GM12878 (cell line): ENCODE measurements at regions not wholly inside any gene's neighbourhood (a gene's known extent, or its start where the extent isn't known, plus 50 kb on each side); places are given as distances from the start of the nearest gene placed in this dataset.

ENCODE experiments used
- ATAC-seq: fragments of 200-7000 bp; cut with Tn5 transposase; 3 replicates; pipeline ENCODE4 v1.9.1; 2020; ENCODE audit warnings: mild to moderate bottlenecking, moderate library complexity
- BruUV-seq: library from RNA; stranded (reverse); fragments of 400-500 nt; replicated peaks from 2 replicates; lab custom pipeline; 2021; lab: Mats Ljungman, UMichigan
- CTCF ChIA-PET: fragments of 300-600 bp; sonication (Branson Sonifier 250); formaldehyde crosslinking; extraction: SDS; loops from one replicate; lab custom pipeline; 2021; ENCODE audit warnings: inconsistent platforms; lab: Yijun Ruan, JAX
- POLR2A ChIA-PET: fragments of 350-600 bp; formaldehyde crosslinking; extraction: SDS; loops from one replicate; lab custom pipeline; 2021; ENCODE audit warnings: inconsistent platforms; lab: Charles Lee
- RAD21 ChIA-PET: fragments of 300-600 bp; sonication (Branson Sonifier 250); formaldehyde crosslinking; loops from one replicate; lab custom pipeline; 2023; ENCODE audit warnings: antibody characterized with exemption; ENCODE audit not compliant: unreplicated experiment; lab: Charles Lee
- SMC1A ChIA-PET: fragments of 300-600 bp; sonication (Branson Sonifier 250); formaldehyde crosslinking; loops from one replicate; lab custom pipeline; 2023; ENCODE audit not compliant: unreplicated experiment, uncharacterized antibody; lab: Charles Lee
- DNase-seq: peaks from one replicate; pipeline ENCODE4 v3.0.0-alpha.2; 2011; ENCODE audit warnings: low read depth, low spot score
- FAIRE-seq: peaks from 3 replicates; lab custom pipeline; 2011; peaks lifted over from hg19 to GRCh38; lab: Jason Lieb, UNC
- H2AFZ ChIP-seq: 2 replicates; pipeline ENCODE4 v1.6.0; 2011; ENCODE audit warnings: low read depth, low read length, control low read depth; ENCODE audit not compliant: control insufficient read depth
- H3K27ac ChIP-seq: 2 replicates; pipeline ENCODE4 v1.5.1; 2011; ENCODE audit warnings: control low read depth; ENCODE audit not compliant: control insufficient read depth, insufficient read depth
- H3K27me3 ChIP-seq, 2 experiments: replicated peaks in 1 of 2; 2 replicates each; pipeline versions ENCODE4 v1.6.0 to v1.6.1; 2011; ENCODE audit warnings: low read length in 1 of 2; ENCODE audit not compliant: control insufficient read depth in 2 of 2, insufficient read depth in 2 of 2
- H3K36me3 ChIP-seq, 2 experiments: 2 replicates each; pipeline ENCODE4 v1.5.1; 2011; ENCODE audit warnings: low read length in 1 of 2; ENCODE audit not compliant: control insufficient read depth in 2 of 2, insufficient read depth in 2 of 2
- H3K4me1 ChIP-seq: 2 replicates; pipeline ENCODE4 v1.6.1; 2011; ENCODE audit warnings: mild to moderate bottlenecking, low read length, moderate library complexity, mixed read lengths; ENCODE audit not compliant: control insufficient read depth, insufficient read depth
- H3K4me2 ChIP-seq: 2 replicates; pipeline ENCODE4 v1.6.0; 2011; ENCODE audit warnings: control low read depth; ENCODE audit not compliant: control insufficient read depth, insufficient read depth
- H3K4me3 ChIP-seq: fragments of 200-600 bp; sonication (generic); 2 replicates; pipeline ENCODE4 v1.5.1; 2016
- H3K79me2 ChIP-seq: 2 replicates; pipeline ENCODE4 v1.6.0; 2011; ENCODE audit warnings: low read length; ENCODE audit not compliant: control insufficient read depth, insufficient read depth
- H3K9ac ChIP-seq: 2 replicates; pipeline ENCODE4 v1.8.0; 2011; ENCODE audit warnings: low read length, control low read depth, mixed read lengths; ENCODE audit not compliant: control insufficient read depth, insufficient read depth
- H3K9me3 ChIP-seq: replicated peaks from 3 replicates; pipeline ENCODE4 v1.5.1; 2011; ENCODE audit warnings: mild to moderate bottlenecking, low read length; ENCODE audit not compliant: control insufficient read depth, insufficient read depth
- H4K20me1 ChIP-seq: 2 replicates; pipeline ENCODE4 v1.6.0; 2011; ENCODE audit not compliant: control insufficient read depth, insufficient read depth
- CBFB ChIP-seq: IDR thresholded peaks from 2 replicates; pipeline ENCODE4 v1.6.1; 2016; ENCODE audit warnings: antibody characterized with exemption, low read depth
- CEBPZ ChIP-seq: fragments of 150-350 bp; IDR thresholded peaks from 2 replicates; pipeline ENCODE4 v1.6.1; 2016; ENCODE audit warnings: low read depth, low read length
- FOXK2 ChIP-seq: fragments of 450-650 bp; IDR thresholded peaks from 2 replicates; pipeline ENCODE4 v1.6.1; 2017; ENCODE audit warnings: mild to moderate bottlenecking, moderate library complexity
- LARP7 ChIP-seq: fragments of 450-650 bp; IDR thresholded peaks from 2 replicates; pipeline ENCODE4 v1.6.1; 2017; ENCODE audit warnings: mild to moderate bottlenecking
- NFYB ChIP-seq: IDR thresholded peaks from 2 replicates; pipeline ENCODE4 v1.6.1; 2011; ENCODE audit warnings: low read depth, mild to moderate bottlenecking, low read length, improper control_type of control experiment, moderate library complexity; ENCODE audit not compliant: insufficient read depth
- RBBP5 ChIP-seq: fragments of 200-600 bp; sonication (generic); conservative IDR thresholded peaks from 2 replicates; pipeline ENCODE4 v1.6.1; 2016
- REST ChIP-seq: IDR thresholded peaks from 2 replicates; pipeline ENCODE4 v1.6.1; 2012; ENCODE audit warnings: mild to moderate bottlenecking, low read depth, low read length
- RUNX3 ChIP-seq: IDR thresholded peaks from 2 replicates; pipeline ENCODE4 v1.6.1; 2012; ENCODE audit warnings: low read length, inconsistent platforms
- SKIL ChIP-seq: fragments of 450-650 bp; IDR thresholded peaks from 2 replicates; pipeline ENCODE4 v1.6.1; 2017; ENCODE audit warnings: mild to moderate bottlenecking, low read depth, inconsistent platforms; ENCODE audit not compliant: poor library complexity, severe bottlenecking
- TBL1XR1 ChIP-seq: IDR thresholded peaks from 2 replicates; pipeline ENCODE4 v1.6.1; 2012; ENCODE audit warnings: low read depth, low read length, improper control_type of control experiment
- ZNF217 ChIP-seq: fragments of 450-650 bp; IDR thresholded peaks from 2 replicates; pipeline ENCODE4 v1.6.1; 2017; ENCODE audit warnings: antibody characterized with exemption, mild to moderate bottlenecking
- WGBS: methylation state at CpG from one replicate; pipeline ENCODE4 v1.1.6; 2016; ENCODE audit warnings: low lambda C conversion rate; ENCODE audit not compliant: insufficient replicate concordance, insufficient coverage; ENCODE audit errors: missing lambda C conversion rate; 5-methylcytosine and 5-hydroxymethylcytosine counted together
- in situ Hi-C: fragments of 300-500 bp; cut with MboI; formaldehyde crosslinking; loops from 9 replicates; pipeline ENCODE4 v1.14.3; 2018; ENCODE audit warnings: mixed read lengths
- intact Hi-C: fragments of 100-400 bp; cut with micrococcal nuclease; formaldehyde crosslinking; loops from one replicate; pipeline ENCODE4 v1.14.2; 2022; ENCODE audit not compliant: unreplicated experiment
- TF ChIP-seq, protein P1 (sequence below): fragments of 450-650 bp; IDR thresholded peaks from 2 replicates; pipeline ENCODE4 v1.6.1; 2017; ENCODE audit warnings: mild to moderate bottlenecking
- TF ChIP-seq, protein P2 (sequence below): IDR thresholded peaks from 2 replicates; pipeline ENCODE4 v1.6.1; 2012; ENCODE audit warnings: low read length, inconsistent platforms

GRCh38 chr14:55837467-55837866 lies 257.5 kb downstream of the KTN1 start:
- no peak for FAIRE-seq
- ChIA-PET RAD21 (no interaction called here), SMC1A (no interaction called here)
- TF ChIP-seq, protein P1, sequence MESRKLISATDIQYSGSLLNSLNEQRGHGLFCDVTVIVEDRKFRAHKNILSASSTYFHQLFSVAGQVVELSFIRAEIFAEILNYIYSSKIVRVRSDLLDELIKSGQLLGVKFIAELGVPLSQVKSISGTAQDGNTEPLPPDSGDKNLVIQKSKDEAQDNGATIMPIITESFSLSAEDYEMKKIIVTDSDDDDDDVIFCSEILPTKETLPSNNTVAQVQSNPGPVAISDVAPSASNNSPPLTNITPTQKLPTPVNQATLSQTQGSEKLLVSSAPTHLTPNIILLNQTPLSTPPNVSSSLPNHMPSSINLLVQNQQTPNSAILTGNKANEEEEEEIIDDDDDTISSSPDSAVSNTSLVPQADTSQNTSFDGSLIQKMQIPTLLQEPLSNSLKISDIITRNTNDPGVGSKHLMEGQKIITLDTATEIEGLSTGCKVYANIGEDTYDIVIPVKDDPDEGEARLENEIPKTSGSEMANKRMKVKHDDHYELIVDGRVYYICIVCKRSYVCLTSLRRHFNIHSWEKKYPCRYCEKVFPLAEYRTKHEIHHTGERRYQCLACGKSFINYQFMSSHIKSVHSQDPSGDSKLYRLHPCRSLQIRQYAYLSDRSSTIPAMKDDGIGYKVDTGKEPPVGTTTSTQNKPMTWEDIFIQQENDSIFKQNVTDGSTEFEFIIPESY, result no peak
- TF ChIP-seq TBL1XR1 (no peak), LARP7 (no peak), RUNX3 (no peak), RBBP5 (no peak), SKIL (no peak), REST (no peak), CEBPZ (no peak), CBFB (no peak), FOXK2 (no peak), ZNF217 (no peak), NFYB (no peak)
- TF ChIP-seq, protein P2, sequence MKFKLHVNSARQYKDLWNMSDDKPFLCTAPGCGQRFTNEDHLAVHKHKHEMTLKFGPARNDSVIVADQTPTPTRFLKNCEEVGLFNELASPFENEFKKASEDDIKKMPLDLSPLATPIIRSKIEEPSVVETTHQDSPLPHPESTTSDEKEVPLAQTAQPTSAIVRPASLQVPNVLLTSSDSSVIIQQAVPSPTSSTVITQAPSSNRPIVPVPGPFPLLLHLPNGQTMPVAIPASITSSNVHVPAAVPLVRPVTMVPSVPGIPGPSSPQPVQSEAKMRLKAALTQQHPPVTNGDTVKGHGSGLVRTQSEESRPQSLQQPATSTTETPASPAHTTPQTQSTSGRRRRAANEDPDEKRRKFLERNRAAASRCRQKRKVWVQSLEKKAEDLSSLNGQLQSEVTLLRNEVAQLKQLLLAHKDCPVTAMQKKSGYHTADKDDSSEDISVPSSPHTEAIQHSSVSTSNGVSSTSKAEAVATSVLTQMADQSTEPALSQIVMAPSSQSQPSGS, result no peak

More at GRCh38 chr14:55837467-55837866, 257.5 kb downstream of the KTN1 start:
- CTCF ChIA-PET, result no interaction called here
- Histone ChIP-seq H3K27me3 (no peaks in the 10 kb centered on the region), H3K4me2 (no peak overlapping the region), H3K27ac (no peak overlapping the region), H3K9me3 (no peaks in the 10 kb centered on the region), H3K4me1 (no peaks in the 10 kb centered on the region), H2AFZ (no peak overlapping the region), H4K20me1 (no peaks in the 10 kb centered on the region), H3K79me2 (no peaks in the 10 kb centered on the region), H3K36me3 (no peaks in the 10 kb centered on the region), H3K4me3 (no peak overlapping the region), H3K9ac (no peak overlapping the region)
- 0% methylated on average over 1 of the region's 1 CpG for WGBS
- no peak for ATAC-seq
- POLR2A ChIA-PET, result no interaction called here
- no TSS peak for BruUV-seq
- in situ Hi-C loops (no loop called here), intact Hi-C loops (no loop called here)
- no peak for DNase-seq
